ENCODE measurements at regions not wholly inside any gene's neighbourhood (a gene's known extent, or its start where the extent isn't known, plus 50 kb on each side); places are given as distances from the start of the nearest gene placed in this dataset.

DNA sequence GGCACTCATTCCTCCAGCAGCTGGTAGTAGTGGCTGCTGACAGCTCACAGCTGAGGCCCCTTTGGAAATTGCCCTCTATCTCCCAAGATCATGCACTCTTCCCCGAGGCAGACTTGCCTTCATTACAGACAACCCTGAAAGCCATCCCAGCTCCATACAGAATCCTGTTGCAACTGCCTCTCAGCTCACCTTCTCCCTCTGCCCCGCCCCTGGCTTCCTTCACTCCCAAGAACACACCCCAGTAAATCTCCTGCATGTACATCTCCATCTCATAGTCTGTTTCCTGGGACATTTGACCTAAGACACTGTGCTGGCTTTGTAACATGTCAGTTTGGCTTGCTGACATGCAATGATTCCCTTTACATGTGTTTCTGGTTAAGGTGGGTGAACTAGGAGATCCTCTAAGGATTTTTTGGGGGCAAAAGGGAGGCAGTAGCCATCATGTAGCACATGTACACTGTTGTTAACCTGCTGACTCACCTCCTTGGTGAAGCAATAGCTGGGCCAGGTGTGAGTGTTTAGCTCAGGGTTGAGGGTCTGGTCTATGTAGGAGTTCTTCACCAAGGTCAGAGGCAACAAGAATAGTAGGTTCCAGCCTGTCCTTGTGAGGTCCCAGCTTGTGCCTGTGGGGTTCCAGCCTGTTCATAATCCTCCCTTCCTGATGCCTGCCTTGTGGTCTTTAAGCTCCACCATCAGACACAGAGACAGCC, 179.6 kb downstream of the CSNK2A3 start:
- no peak for DNase-seq

DNA sequence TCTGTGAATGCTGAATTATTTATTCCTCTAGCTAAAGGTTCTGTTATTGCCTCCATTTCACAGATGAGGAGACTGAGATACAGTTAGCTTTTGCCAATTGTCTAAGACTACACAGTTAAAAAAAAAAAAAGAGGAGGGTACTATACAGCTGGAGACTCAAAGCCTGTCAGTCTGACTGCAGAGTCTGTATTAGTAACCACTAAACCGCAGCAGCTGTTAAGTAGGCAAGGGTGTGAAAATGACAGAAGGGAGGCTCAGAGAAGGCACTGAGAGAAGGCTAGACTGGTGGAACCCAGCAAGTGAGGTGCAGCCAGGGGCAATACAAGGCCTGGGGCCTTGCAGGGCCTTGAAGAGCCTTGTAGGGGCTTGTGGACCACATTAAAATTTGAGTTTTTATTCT, 181.2 kb downstream of the CSNK2A3 start:
- no peak for DNase-seq

DNA sequence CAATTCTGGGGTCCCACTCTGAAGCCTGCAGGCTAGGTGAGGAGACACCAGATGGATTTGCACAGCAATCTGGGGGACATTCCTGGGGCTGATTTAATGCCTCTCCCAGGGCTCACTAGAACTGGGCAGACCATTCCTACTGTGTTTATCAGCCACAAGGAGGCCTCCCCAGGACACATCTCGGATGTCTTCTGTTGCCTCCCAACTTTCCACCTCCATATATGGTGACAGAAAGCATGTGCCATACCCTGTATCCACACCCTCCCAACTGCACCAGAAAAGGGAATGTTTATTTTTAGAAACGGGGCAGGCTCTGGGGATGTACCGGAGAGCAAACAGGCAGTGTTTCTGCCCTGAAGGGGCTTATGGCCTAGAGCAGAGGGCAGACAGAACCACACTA, 181.8 kb downstream of the CSNK2A3 start:
- no peak for DNase-seq

DNA sequence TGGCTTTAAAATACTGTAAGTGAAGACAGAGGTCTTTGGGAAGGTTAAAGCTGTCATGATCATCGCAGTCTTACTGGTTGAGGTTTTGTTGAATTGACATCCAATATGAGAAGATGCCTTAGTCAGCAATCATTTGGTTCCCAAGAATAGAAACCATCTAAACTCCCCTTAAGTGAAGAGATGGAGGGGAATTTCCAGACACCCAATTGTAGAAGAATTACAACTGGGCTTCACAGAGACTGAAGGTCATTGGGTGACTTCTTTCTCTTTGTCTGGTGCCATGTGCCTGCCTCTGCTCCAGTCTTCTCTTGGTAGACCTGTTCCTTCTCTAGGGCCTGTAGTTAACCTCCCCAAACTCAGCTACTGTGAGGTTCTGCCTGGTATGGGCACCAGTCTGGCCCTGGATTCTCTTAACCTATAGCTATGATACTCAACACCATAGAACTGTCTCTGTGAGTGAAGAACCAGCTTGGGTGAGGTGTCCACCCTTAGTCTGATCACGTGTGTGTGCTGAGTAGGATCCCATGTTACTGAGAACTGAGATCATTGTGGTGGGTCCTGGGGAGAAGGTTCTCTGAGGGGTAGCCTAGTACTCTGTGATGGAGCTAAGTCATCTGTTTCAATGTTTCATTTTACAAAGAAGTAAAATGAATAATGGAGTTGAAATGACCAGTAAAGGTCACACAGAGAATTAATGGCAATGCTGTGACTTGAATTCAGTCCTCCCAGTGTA, 182.5 kb downstream of the CSNK2A3 start:
- DNase-seq, result no peak

DNA sequence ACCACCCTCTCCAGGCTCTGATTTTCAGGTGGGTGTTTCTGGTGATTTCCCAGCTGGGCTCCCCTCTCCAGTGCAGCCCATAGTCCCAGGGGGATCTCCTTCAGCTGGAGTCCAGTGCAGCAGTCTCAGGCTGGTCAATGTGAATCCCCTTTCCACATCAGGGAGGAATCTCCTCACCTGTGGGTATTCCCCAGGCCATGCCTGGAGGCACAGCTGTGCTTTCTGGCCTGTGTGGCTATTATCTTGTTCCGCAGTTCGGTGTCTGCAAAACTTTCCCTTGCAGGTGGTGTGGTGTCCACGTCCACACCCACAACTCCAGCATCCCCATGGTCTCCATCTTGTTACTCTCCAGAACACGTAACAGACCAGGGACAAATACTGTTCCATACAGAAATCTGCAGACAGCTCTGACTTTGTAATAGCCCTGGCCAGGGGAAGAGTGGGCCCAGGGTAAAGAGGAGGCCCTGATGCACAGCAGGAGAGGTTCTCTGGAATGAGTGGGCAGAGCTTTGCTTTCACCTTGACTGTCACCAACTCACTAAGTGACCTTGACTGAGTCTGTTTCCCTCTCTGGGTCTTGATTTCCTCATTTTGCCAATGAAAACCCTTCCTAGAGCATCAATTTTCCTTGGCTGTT, 183.2 kb downstream of the CSNK2A3 start:
- no peak for DNase-seq

- DNase-seq, result no peak
Observed at GRCh38 chr11:11167806-11168205, 185.2 kb downstream of the CSNK2A3 start.

DNA sequence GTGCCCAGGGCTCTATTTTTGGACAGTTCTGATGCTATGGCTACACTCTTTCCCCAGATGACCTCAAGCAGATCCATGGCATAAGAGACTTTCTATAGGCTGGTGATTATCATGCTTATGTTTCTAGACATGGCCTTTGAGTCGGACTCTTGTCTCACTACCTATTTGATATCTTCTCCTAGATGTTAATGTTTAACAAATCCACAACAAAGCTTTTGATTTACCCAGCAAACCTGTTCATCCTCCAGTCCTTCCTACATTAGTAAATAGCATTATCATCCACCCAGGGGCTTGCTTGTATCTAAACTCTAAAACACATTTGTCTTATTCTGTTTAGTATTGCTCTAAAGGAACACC, 188.7 kb downstream of the CSNK2A3 start:
- DNase-seq, result no peak

DNA sequence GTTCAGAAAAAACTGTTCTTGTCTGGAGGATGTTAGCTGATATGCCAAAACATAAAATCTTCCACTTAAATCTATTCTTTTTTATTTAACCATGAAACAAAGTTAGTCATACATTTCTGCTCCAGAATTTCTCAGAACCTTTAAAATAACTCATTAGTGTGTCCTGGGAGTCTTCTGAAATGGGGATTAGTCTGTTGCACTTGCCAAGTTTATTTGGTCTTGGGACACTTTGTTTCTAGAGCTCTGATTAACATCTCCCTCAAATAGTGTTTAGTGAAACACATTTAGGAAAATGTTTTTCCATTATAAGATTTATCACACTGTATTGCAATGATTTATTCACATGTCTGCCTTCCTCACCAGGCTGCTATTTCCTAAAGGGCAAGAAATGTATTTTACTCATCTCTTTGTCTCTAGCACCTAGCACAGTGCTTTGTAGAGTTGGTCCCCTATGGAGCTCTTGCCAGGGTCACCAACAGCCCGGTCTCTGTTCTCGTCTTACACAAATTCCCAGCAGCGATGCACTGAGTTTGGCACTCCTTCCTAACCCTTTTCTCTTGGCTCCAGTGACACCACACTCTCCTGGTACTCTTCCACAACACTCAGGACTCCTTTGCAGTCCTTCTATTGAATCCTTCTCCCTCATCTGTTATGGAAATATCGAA, 189.2 kb downstream of the CSNK2A3 start:
- no peak for DNase-seq

GRCh38 chr11:11163236-11163635, 189.8 kb downstream of the CSNK2A3 start:
- DNase-seq, result no peak

- DNase-seq, result no peak
Observed at GRCh38 chr11:11157185-11157584, 195.9 kb downstream of the CSNK2A3 start.

DNA sequence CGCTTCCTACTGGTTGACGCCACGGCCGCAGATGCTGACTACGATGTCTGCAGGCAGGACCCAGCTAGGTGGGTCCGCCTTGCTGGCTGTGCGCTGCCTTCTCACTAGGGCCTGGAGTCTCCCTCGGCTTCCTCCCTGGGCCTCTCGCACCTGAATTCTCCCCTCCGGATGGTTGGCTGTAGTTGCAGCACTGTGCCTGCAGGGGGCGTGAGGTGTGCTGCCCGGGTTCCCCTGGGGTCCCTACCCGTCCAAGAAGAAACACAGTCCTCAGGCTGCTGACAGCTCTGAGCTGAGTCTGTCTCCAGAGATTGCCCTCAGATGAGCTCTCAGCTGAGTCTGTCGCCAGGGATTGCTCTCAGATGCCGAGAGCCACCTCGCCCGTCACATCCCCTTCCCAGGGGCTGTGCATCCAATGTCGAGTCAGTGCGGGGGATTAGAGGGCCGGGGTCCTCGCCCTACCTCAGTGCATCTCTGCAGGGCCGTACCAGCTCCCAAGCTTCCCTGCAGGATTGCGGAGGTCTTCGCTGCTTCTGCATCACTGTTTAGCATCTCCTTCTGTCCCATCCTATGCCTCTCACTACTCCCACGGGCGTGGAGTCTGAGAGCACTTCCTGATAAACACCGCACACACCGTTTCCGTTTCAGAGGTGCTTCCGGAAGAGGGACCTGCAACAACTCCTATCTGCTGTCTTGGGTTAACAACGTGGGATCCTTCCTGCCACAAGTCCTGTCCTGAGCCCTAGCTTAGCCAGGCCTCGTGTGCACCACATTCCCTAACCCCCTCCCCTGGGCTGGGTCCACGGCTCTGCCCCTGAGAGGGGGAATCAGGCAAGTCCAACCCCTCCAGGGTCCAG, 196.9 kb downstream of the CSNK2A3 start:
- no peak for DNase-seq

- DNase-seq, result no peak
Observed at GRCh38 chr11:11152877-11153276, 200.2 kb downstream of the CSNK2A3 start.

GRCh38 chr11:11149671-11150459, 203.2 kb downstream of the CSNK2A3 start:
- DNase-seq, result no peak

GRCh38 chr11:11148596-11148995, 204.5 kb downstream of the CSNK2A3 start:
- no peak for DNase-seq

GRCh38 chr11:11148104-11148509, 204.9 kb downstream of the CSNK2A3 start:
- DNase-seq, result no peak

GRCh38 chr11:11146830-11147229, 206.2 kb downstream of the CSNK2A3 start:
- DNase-seq, result no peak

DNA sequence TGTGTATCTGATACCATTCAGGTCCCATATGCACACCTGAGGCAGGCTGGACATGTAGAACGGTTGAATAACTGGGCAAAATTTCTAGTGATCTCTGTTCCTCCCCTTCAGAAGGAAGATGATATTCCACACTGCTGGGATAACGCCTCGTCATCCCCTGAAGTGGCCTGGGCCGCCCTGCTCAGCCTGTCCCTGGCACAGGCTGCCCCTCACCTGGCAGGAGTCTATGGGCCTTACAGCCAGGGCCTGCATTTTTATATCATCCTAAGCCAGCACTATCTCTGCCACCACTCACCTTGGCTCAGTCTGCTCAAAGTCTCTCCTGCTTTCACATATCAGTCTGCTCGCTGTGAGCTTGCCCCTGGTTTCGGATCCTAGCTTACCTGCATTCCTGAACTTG, 209.2 kb downstream of the CSNK2A3 start:
- no peak for DNase-seq

- no peak for DNase-seq
Observed at GRCh38 chr11:11142430-11142829, 210.6 kb downstream of the CSNK2A3 start.

DNA sequence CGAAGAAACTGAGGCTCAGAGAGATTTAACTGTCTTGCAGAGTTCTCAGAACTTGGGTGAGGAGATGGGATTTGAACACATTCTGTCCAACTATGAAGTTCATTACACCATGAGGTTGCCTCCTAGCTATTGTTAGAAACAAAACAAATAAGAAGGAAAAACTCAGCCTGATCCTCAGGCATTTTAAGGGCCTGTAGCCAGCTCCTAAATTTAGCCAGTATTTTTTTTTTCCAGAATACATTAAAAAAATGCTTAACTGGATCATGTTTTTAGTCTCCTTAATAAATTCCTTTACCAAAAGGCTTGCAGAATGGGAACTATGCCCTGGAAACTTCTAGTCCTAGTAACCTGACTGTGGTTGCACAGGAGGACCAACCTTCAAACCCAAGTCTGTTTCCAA, 212.0 kb downstream of the CSNK2A3 start:
- DNase-seq, result no peak

- DNase-seq, result no peak
Observed at GRCh38 chr11:11140510-11140909, 212.5 kb downstream of the CSNK2A3 start.

GRCh38 chr11:11137339-11137738, 215.7 kb downstream of the CSNK2A3 start:
- DNase-seq, result no peak
